ENCODE measurements at regions not wholly inside any gene's neighbourhood (a gene's known extent, or its start where the extent isn't known, plus 50 kb on each side); places are given as distances from the start of the nearest gene placed in this dataset.

DNA sequence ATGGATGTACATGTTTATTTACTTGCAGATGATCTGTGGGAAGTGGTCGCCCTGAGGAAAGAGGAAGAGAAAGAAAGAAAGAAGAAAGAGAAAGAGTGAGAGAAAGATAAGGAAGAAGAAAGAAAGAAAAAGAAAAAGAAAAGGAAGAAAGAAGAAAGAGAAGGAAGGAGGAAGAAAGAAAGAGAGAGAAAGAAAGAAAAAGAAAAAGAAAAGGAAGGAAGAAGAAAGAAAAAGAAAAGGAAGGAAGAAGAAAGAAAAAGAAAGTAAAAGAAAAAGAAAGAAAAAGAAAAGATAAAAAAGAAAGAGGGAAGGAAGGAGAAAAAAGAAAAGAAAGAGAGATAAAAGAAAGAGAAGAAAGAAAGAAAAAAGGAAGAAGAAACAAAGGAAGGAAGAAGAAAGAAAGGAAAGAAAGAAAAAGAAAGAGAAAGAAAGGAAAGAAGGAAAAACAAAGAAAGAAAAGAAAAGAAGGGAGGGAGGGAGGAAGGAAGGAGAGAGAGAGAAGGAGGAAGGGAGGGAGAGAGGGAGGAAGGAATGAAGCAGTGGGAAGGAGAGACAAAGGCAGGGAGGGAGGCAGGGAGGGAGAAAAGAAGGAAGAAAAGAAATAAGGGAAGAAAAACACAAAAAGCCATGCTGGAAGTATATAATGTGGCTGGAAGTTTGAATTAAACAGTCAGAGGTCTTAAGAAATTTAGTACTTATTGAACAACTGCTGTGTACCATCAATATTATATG, 976.6 kb downstream of the FAM181B start:
- no TSS peak for BruUV-seq (replicated peaks)
- H3K9ac ChIP-seq (replicated peaks; ENCODE audit: extremely low read depth, insufficient read depth, low read length), result no peak overlapping the region
- peaks cover 2% of the 10 kb centered on the region for H3K9me3 ChIP-seq (replicated peaks; ENCODE audit: control insufficient read depth, insufficient read depth, low read length)
- dilution Hi-C loops (cut with MboI; ENCODE audit: extremely low pct_ligation_motif_present, low sequenced_read_pairs) (no loop called here), intact Hi-C loops (cut with micrococcal nuclease) (no loop called here)
- DNase-seq (ENCODE audit: low read depth, low spot score) (no peak), FAIRE-seq (no peak)
- POLR2A ChIA-PET, result no interaction called here
- no peaks in the 10 kb centered on the region for H3K79me2 ChIP-seq (ENCODE audit: control insufficient read depth, insufficient read depth, low read length)
- no peaks in the 10 kb centered on the region for H3K9me1 ChIP-seq (replicated peaks; ENCODE audit: control insufficient read depth, extremely low read depth, insufficient read depth, low read length)
- TF ChIP-seq POLR2AphosphoS5 (IDR thresholded peaks at IDR 0.05; ENCODE audit: insufficient read depth, low read depth, low read length), result no peak
- TF ChIP-seq MYC (IDR thresholded peaks at IDR 0.05; ENCODE audit: low read depth, low read length), result no peak
- TF ChIP-seq, protein P1, sequence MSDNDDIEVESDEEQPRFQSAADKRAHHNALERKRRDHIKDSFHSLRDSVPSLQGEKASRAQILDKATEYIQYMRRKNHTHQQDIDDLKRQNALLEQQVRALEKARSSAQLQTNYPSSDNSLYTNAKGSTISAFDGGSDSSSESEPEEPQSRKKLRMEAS (IDR thresholded peaks at IDR 0.05; ENCODE audit: insufficient read depth, insufficient read length), result no peak
- TF ChIP-seq GATA2 (IDR thresholded peaks at IDR 0.05; ENCODE audit: insufficient read depth, insufficient read length, low read depth, low read length), result no peak
- H3K4me2 ChIP-seq (ENCODE audit: insufficient read depth, low read length), result no peak overlapping the region
- H3K27ac ChIP-seq (ENCODE audit: insufficient read depth, low read depth, low read length), result no peak overlapping the region
- no peaks in the 10 kb centered on the region for H3K4me1 ChIP-seq (ENCODE audit: control insufficient read depth, extremely low read depth, insufficient read depth, low read length)
- H3K27me3 ChIP-seq (ENCODE audit: control insufficient read depth in 2 of 2, insufficient read depth in 2 of 2, low read length in 2 of 2), result no peaks in the 10 kb centered on the region
- no peaks in the 10 kb centered on the region for H4K20me1 ChIP-seq (replicated peaks; ENCODE audit: control insufficient read depth, extremely low read depth, insufficient read depth, low read length)
- H3K36me3 ChIP-seq (ENCODE audit: control insufficient read depth in 2 of 2, extremely low read depth in 1 of 2, insufficient read depth in 2 of 2, low read length in 2 of 2), result no peaks in the 10 kb centered on the region
- H3K4me3 ChIP-seq (replicated peaks in 1 of 3; ENCODE audit: insufficient read depth in 1 of 3, low read depth in 1 of 3, low read length in 3 of 3), result no peak overlapping the region
- CTCF ChIA-PET, result no interaction called here
- no peak overlapping the region for H2AFZ ChIP-seq (ENCODE audit: low read depth, low read length)

DNA sequence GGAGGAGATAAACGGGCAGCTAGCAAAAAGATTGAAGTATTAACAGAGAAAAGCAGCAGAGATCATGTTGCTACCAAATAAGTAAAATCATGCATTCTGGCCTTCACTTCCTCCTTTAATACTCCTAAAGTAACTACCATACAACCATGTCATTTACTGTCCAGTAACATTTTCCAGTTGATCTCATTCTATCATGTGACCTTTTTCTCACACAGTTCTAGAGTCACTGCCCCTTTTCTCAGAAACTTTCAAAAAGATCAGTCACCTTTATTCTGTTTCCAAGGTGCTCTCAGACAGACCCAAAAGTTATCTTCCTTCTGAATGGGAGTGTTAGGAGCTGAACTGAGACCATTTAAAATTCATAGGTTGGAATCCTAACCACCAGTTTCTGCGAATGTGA, 984.4 kb downstream of the FAM181B start:
- Histone ChIP-seq H4K20me1 (replicated peaks; ENCODE audit: control insufficient read depth, extremely low read depth, insufficient read depth, low read length) (no peaks in the 10 kb centered on the region), H3K36me3 (ENCODE audit: control insufficient read depth in 2 of 2, extremely low read depth in 1 of 2, insufficient read depth in 2 of 2, low read length in 2 of 2) (no peaks in the 10 kb centered on the region), H3K4me3 (replicated peaks in 1 of 3; ENCODE audit: insufficient read depth in 1 of 3, low read depth in 1 of 3, low read length in 3 of 3) (no peak overlapping the region), H3K9me1 (replicated peaks; ENCODE audit: control insufficient read depth, extremely low read depth, insufficient read depth, low read length) (no peaks in the 10 kb centered on the region), H3K9ac (replicated peaks; ENCODE audit: extremely low read depth, insufficient read depth, low read length) (no peak overlapping the region), H3K4me2 (ENCODE audit: insufficient read depth, low read length) (no peak overlapping the region), H3K9me3 (replicated peaks; ENCODE audit: control insufficient read depth, insufficient read depth, low read length) (peaks cover 3% of the 10 kb centered on the region), H3K79me2 (ENCODE audit: control insufficient read depth, insufficient read depth, low read length) (no peaks in the 10 kb centered on the region), H3K27ac (ENCODE audit: insufficient read depth, low read depth, low read length) (no peak overlapping the region), H3K4me1 (ENCODE audit: control insufficient read depth, extremely low read depth, insufficient read depth, low read length) (no peaks in the 10 kb centered on the region), H2AFZ (ENCODE audit: low read depth, low read length) (no peak overlapping the region), H3K27me3 (ENCODE audit: control insufficient read depth in 2 of 2, insufficient read depth in 2 of 2, low read length in 2 of 2) (no peaks in the 10 kb centered on the region)
- intact Hi-C loops (cut with micrococcal nuclease) (no loop called here), dilution Hi-C loops (cut with MboI; ENCODE audit: extremely low pct_ligation_motif_present, low sequenced_read_pairs) (no loop called here)
- no TSS peak for BruUV-seq (replicated peaks)
- ChIA-PET POLR2A (no interaction called here), CTCF (no interaction called here)
- TF ChIP-seq FOS (IDR thresholded peaks at IDR 0.05; ENCODE audit: borderline replicate concordance, insufficient read depth, low read length), result no peak
- FAIRE-seq (no peak), DNase-seq (ENCODE audit: low read depth, low spot score) (no peak)
